Inferior parietal cortex (tissue), 1 donor: ENCODE measurements at regions not wholly inside any gene's neighbourhood (a gene's known extent, or its start where the extent isn't known, plus 50 kb on each side); places are given as distances from the start of the nearest gene placed in this dataset.
"Not testable (repeated sequence)": the region's sequence is repeated elsewhere in the genome, so short reads cannot be mapped to it uniquely, and the experiment has no call there.

Experiments used
- DNase-seq: peaks from one replicate; pipeline ENCODE4 v3.0.0-alpha.2; 2016; ENCODE audit errors: extremely low spot score

DNA sequence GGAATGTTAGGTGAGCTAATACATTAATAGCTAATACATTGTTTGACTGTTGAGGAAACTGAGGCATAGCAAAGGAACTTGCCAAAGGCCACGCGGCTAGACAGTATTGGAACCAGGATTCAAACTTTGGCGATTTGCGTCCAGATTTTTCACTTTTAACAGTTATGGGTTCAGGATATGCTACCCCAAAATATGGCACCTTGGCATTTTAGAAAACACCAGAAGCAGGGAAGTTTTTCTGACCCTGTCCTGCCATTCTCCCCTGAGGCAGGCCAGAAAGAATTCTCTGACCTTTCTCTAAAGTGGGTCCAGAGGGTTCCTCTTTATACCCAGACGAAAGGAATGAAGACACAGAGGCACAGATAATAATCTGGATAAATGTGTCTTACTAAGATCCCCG lies 166.9 kb downstream of the MYCN start:
- DNase-seq = no peak

DNA sequence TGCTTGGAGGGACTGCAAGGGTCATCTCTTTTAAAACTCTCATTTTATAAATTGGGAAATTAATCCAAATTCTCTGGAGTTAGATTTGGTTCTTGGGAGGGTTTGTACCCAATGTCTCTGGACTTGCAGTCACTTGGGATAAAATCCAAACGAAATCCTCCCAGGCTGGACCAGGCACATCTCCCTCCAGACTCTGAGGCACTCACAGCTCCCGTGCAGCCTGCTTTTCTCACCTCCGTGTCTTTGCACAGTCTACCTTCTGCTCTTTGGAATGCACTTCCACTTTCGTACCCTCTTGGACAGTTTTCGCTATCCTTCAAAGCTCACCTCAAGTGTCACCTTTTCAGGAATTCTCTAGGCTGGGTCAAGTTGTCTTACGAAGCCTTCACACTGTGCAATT lies 166.3 kb downstream of the MYCN start:
- no peak for DNase-seq

DNA sequence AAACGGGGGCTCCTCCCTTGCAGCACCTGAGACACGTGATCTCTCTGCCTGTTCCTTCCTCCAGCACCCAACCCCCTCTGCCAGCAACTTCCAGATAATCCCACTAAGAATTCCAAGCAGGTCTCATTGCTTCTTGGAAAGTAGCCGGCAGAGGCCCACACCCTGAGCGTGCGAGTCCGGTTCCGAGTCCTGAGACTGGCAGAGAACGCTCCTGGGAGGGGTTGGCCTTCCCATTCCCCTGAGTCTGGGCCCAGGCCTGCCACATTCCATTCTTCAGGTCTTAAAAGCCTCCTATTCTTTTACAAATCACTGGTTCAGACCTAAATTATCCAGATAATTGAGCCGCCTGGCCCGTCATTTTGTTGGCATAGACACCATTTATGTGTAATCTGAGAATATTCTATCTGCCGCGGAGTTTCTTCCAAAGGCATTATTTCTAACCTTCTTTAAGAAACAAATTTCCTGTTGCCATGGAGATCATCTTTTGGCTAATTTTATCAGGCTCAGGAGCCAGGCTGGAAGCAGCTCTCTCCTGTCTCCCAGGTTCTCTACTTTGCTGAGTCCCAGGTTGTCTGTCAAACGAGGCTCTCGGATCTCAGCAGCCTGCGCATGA lies 165.4 kb downstream of the MYCN start:
- peak; percentile 52 for DNase-seq

DNA sequence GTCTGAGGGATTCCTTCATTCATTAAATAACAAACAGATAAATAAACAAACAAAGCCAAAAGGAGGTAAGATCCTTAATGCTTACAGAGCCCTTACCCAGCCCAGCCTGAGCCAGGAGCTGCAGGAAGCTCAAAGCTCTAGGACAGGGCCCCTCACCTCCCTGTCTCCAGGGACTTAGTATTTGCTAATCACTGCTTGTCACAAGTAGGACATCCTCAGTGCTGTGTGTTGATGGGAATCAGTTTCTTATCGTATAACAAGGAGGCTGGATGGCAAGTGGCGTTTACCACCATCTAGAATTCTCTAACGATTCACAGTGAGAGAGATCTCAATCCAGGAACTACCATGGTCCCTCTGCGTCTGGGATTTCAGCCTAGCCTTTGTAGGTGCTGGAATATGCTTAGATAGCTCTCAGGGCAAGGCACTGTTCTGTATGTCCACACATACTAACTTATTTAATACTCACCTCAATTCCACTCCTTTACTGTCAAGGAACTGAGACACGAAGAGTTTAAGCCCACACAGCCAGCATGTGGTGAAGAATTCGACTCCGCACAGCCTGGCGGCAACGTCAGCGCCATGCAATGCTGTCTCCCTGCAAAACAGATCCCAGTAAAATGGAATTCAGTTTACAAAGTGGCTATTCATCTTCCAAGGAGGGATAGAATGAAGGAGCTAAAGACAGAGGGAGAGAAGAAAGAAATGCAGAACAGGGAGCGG lies 164.8 kb downstream of the MYCN start:
- peak; percentile 24 for DNase-seq

DNA sequence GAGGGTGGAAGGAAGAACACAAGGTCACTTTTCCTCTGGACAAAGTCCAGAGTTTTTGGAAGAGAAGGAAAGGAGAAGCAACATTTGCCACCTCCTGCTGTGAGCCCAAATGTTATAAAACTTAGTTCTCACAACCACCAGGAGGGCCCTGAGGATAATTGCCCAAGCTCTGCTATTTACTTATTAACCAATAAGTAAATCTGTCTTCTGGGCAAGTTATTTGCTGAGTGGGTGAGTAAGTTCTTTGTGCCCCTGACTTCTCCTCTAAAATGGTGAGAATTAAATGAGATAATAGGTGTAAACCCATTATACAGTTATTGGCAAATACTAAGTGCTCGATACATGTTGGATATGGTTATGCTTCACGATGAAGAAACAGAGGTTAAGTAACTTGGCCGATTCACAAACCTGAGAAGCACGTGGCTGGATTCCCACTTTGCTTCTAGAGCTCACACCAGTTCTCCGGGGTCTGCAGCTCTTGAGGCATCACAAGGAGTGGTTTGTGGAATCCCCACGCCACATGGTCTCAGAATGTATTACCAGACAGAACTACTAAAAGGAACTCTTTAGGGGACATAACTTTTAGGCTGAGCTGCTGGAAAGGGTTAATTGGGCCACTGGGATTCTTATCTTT lies 164.1 kb downstream of the MYCN start:
- no peak for DNase-seq

DNA sequence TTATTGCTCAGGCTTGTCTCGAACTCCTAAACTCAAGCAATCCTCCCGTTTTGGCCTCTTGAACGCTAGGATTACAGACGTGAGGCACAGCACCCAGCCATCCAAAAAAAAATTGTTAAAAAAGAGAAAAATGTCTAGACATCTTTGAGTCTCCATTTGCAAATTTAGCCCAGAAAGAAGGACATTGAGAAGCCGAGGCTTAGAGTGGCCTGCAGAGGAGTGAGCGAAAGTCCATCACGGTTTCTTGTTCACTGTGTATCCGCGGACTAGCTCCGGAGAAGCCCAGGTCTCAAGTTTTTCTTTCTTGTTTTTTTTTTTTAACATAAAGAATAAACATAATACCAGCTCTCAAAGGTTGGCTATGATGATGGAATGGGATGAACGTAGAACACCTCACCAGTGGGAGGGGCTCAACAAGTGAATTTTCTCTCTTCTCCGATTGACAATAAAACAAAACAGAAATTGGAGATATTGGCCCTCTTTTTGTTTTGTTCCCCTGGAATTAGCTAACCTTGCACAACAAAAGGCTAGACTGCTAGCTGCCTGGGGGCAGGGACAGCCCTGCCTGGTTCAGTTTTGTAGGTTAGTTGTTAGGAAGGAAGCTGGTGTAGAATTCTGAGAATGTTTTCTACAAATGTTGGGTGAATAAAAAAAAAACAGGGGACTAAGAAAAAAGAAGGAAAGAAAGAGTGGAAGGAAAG lies 163.4 kb downstream of the MYCN start:
- DNase-seq = no peak

DNA sequence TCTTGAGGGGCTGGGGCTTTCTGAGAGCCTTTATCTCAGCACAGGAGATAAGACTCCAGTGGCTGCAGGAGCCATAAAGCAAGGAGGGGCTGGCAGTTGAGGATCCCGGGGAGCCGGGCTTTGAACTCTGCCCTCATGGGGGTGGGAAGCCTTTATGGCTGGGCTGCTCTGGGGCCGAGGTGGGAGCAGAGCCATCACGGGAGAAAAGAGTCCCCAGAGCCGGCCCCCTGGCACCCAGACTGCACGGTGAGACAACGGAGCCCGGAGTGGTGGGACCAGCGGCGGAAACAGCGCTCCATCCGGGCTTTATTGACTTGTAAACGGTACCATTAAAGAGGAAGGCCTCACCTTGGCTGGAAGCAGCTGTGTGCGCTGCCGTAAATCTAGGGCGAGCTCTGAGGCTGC lies 162.6 kb downstream of the MYCN start:
- DNase-seq = no peak

DNA sequence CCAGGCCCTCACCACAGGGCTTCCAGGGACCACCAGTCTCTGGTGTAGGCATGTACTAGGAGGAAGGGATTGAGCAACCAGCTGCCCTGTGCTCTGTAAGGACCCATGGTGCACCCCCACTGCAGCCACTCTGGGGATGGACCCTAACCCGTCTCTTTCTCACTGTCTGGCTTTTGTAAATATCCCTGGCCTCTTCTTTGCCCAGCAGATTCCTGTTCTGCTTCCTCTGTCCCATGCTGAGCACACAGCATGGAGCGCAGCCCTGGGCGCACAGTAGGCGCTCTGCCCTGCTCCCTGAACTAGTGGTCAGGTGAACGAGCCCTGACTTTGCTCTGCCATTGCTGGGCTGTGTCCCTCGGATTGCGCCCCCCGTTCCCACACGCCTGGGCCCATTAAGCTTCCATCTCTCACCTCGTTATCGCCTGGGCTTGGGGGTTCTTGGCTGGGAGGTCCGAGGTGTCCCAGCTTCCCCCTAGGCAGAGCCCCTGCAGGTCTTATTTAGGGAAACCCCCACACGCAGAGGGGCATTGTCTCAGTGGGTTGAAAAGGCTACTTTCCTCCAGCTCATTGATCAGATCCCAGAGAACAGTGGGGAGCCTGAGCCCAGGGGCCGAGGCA lies 162.1 kb downstream of the MYCN start:
- DNase-seq = no peak

DNA sequence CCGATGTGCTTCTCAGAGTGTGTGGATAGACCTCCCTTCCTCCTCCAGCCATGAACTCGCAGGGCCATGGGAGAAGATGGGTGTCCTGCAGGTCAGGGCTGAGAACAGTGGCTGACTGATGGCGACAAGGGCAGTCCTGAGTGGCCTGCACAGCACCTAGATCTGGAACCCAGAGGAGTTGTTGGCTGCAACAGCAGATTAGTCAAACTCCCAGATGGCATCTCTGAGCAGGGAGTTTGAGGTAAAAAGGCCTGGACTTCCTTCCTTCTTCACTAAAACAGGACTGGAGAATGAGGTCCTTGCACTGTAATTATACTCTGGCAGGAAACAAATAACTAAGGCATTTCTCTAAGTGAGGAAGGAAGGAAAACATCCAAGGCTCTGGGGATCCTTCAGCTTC lies 160.8 kb downstream of the MYCN start:
- DNase-seq = no peak

DNA sequence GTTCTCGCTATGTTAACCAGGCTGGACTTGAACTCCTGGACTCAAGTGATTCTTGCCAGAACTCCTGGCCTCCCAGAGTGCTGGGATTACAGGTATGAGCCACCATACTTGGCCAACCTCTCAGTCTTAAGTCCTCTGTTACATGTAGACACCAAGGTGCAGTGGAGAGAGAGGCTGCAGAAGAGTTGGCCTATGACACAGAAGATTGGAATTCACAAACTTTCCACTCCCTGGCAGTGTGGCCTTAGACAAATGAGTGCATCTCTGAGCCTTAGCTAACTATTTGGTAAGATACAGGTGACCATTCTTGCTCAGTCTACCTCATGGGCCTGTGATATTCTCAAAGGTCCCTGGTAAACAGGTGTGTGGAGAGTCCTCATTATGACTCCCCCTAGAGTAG lies 159.7 kb downstream of the MYCN start:
- no peak for DNase-seq

DNA sequence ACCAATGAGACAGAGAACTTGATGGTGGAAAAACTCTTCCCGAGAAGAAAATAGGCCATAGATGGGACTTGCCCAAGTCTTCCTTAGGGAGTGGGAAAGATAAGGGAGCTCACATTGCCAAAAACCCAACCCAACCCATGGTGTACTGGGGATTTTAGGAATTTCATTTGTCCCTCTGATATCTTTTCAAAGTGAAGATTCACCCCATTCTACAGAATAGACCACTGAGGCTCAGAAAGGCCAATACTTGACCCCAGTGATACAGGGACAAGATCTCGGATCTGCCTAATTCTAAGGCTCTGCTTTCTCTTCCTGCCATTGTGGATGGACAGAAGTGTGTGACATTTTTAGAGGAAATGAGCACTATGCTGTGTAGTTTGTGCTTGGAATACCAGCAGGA lies 159.0 kb downstream of the MYCN start:
- DNase-seq = no peak

DNA sequence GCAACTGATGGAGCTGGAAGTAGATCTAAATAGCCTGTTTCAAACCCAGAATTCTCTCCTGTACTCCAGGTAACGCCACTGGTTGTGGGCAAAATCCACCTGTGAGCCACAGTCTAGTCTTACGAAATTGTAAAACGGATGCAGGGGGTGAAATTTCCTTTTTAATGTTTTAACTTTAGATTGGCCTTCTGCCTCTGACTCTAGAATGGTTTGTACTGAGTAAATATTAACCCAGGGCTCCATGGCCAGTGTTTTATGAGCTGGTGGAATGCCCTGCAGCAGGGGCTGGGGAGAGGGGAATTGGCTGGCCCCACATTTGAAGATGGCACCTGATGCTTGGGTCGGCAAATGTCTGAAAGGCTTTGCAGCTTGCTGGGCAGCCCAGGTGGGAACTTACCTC lies 156.6 kb downstream of the MYCN start:
- no peak for DNase-seq

DNA sequence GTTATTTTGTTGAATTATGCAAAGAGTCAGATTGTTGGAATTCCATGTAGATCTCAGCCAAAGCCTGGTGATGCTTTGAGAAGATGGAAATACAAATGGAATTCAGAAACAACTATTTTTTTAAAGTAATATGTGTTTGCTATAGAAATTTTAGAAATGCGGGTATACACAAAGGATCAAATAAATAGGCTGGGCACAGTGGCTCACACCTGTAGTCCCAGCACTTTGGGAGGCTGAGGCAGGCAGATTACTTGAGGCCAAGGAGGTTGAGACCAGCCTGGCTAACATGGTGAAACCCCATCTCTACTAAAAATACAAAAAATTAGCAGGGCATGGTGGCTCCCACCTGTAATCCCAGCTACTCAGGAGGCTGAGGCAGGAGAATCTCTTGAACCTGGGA lies 155.1 kb downstream of the MYCN start:
- DNase-seq = not testable (repeated sequence)

DNA sequence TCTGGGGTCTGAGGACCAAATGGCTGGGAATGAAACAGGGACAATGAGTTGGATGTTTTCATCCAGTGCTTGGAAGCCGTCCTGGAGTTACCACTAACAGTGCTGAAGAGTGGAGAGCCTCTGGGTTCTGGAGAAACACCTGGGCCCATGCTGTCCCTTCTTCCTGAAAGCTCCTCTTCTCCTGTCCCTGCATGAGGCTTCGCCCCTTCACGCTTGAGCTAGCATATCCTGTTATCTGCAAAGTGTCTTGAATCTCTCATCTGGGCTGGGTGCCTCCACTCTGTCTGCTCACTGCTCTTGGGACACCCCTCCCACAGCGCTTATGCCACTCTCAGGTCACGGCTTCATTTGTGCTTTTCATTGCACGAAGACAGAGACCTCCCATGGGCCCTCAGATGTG lies 154.5 kb downstream of the MYCN start:
- DNase-seq = no peak

DNA sequence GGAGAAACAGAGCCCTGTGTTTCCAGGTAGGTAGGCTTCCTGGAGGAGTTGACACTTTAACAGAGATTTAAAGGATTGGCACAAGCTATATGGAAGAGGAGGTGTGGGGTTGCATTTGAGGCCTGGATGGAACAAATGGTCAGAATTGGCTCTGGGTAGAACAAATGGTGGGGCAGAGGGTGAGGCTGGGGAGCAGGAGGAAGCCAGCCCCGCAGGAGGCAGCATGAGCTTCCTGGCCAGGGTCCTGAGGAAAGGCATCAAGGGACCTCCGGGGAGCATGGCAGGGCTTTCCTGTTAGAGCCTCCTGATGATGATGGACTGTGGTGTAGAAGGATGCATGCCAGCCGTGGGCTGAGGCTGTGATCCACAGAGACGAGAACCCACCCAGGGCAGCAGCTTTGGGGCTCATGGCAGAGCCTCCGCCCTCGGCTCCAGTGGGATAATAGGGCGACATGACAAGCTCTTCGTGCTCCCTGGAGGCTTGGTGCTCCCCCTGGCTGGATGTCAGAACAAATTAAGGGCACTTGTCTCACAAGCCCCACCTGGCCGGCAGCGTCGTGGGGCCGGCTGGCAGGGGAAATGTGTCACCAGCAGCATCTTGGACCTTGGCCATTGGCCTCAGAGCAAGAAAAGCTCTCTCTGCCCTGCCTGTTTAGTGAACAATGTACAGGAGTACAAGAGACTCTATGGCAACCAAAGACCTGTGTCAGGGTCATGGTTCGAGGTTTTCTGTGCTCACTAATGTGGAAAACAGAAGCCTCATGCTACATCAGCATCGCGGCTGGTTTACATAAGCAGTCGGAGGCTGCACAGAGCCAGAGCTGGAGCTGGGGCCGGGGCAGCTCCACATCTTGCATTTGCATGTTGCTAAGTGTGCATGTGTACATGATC lies 153.5 kb downstream of the MYCN start:
- DNase-seq = no peak

DNA sequence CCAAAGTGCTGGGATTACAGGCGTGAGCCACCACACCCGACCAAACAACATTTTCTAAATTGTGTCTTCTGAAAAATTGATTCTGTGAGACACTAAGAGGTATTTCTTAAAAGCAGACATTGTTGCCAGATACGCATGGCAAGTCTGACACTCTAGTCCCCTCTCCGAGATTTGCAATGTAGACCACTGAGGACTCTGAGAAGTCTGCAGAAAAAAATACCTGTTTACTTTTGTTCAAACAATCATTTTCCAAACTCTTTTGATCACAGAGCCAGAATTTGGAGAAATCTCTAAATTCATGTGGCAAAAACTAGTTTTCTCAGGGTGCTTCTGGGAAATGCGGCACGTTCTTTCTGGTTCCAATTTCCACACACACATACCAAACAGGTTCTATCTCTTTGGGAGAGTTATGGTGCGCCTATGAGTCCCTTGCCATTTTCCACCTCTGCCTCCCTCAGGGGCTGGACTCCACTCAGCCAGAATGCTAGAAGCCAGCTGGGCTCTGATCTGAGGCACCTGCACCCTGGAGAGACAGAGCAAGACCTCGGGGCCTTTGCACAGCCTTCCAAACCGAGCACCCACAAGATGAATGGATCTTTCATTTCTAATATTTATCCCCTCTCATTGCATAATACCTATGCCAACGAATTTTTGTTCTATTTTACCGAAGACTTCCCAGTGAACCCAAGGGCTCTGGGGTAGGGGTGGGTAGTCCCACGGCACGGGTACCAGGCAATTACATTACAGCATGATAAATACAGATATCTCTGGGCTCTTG lies 152.7 kb downstream of the MYCN start:
- no peak for DNase-seq

DNA sequence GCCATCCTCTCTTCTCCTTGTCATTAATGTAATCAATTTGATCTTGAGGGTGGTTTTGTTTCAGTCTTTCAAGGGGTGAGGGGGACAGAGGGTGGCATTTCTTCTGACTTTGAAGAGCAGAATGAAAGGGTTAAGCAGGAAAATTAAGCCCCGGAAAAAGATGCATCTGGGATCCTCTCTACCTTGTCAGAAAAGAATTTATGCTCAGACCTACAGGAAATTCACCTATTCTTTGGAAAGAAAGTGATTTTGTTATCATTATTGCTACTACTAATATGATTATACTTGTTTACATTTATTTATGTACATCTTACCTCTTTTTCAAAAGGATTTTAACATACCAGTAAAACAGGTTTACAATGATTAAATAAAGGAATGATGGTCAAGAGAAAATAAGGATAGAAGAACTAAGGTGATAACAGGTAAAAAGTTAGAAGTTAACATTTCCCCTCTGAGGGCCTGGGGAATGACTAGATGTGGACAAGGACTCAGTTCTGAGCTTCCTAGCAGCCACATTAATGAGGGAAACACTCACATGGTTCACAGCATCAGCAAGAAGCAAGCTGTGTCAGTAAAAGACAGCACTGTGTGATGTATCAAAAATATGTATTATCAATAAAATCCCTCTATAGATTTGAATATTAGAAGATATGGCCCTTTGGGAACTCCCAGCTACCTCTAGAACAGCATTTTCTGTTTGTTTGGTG lies 151.4 kb downstream of the MYCN start:
- DNase-seq = no peak

DNA sequence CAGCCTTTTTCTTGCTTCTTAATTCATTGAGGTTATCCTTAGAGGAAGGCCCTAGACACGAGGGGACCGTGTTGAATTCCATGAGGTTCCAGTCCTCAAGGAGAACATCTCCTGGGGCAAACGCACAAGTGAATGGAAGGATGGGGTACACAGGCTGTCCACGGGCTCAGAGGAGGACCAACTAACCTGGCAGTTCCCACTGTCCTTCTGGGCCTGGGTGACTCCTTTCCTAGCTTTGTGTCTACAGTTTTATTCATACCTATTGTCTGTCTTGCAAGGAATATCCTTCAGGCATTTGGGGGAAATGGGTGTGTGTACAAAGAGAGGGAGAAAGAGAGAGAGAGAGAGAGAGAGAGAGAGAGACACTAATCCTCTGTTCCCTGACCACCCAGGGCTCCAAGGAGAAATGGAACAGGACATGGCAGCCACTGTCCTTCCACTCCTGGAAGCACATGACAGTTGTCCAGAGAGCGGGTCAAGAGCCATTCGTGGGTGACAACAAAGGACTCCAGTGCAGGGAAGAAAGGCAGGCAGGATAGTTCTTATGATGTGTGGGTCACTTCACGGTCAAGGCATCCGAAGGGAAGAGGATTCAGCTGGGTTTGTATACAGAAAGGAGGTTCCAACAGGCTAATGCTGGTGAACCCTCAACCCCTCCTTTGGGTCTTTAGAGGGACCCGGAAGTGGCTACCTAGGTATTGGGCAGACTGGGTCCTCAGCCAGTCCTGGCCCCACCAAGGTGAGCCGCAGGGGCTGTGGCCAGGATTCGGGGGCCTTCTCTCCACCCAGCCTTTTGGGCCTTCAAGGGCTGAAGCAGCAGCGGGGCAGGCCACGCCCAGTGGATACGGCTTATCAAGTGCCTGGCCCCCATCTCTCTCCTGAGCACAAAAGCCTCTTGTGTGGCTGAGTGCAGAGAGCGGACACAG lies 150.6 kb downstream of the MYCN start:
- DNase-seq = no peak

DNA sequence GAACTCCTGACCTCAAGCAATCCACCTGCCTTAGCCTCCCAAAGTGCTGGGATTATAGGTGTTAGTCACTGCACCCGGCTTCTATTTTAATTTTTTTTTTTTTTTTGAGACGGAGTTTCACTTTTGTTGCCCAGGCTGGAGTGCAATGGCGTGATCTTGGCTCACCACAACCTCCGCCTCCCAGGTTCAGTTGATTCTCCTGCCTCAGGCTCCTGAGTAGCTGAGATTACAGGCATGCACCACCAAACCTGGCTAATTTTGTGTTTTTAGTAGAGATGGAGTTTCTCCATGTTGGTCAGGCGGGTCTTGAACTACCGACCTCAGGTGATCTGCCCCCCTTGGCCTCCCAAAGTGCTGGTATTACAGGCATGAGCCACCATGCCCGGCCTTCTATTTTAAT lies 149.1 kb downstream of the MYCN start:
- DNase-seq = not testable (repeated sequence)
